NCI-H1092 treated with DMSO at 0.1 percent for 48 hours (cell line): ENCODE measurements at regions not wholly inside any gene's neighbourhood (a gene's known extent, or its start where the extent isn't known, plus 50 kb on each side); places are given as distances from the start of the nearest gene placed in this dataset.

Experiments used
- DNase-seq: peaks from one replicate; lab custom pipeline; 2025; lab: John Stamatoyannopoulos, UW

- DNase-seq = no peak
Measured at GRCh38 chrX:40452031-40452430, 128.7 kb upstream of the ATP6AP2 start.

GRCh38 chrX:40449956-40450706 is 130.6 kb upstream of the ATP6AP2 start:
- DNase-seq = peak; percentile 25

- peak; percentile 57 for DNase-seq
Measured at GRCh38 chrX:40449396-40449795, 131.4 kb upstream of the ATP6AP2 start.

GRCh38 chrX:40448793-40449192 is 132.0 kb upstream of the ATP6AP2 start:
- no peak for DNase-seq

- DNase-seq = no peak
Measured at GRCh38 chrX:40446921-40447320, 133.8 kb upstream of the ATP6AP2 start.

- no peak for DNase-seq
Measured at GRCh38 chrX:40445691-40446090, 135.1 kb upstream of the ATP6AP2 start.

GRCh38 chrX:40444798-40445496 is 135.8 kb upstream of the ATP6AP2 start:
- no peak for DNase-seq

- no peak for DNase-seq
Measured at GRCh38 chrX:40444133-40444532, 136.6 kb upstream of the ATP6AP2 start.

GRCh38 chrX:40440866-40441265 is 139.9 kb upstream of the ATP6AP2 start:
- DNase-seq = no peak

GRCh38 chrX:40439625-40440532 is 140.9 kb upstream of the ATP6AP2 start:
- no peak for DNase-seq

- no peak for DNase-seq
Measured at GRCh38 chrX:40437348-40437747, 143.4 kb upstream of the ATP6AP2 start.

- DNase-seq = peak; percentile 85
Measured at GRCh38 chrX:40434947-40435346, 145.8 kb upstream of the ATP6AP2 start.

GRCh38 chrX:40434443-40434842 is 146.3 kb upstream of the ATP6AP2 start:
- no peak for DNase-seq

- no peak for DNase-seq
Measured at GRCh38 chrX:40433160-40433559, 147.6 kb upstream of the ATP6AP2 start.

GRCh38 chrX:40424259-40424658 is 156.5 kb upstream of the ATP6AP2 start:
- DNase-seq = no peak

- no peak for DNase-seq
Measured at GRCh38 chrX:40423299-40423698, 157.5 kb upstream of the ATP6AP2 start.

- no peak for DNase-seq
Measured at GRCh38 chrX:40422021-40422420, 158.7 kb upstream of the ATP6AP2 start.

- no peak for DNase-seq
Measured at GRCh38 chrX:40420899-40421729, 159.7 kb upstream of the ATP6AP2 start.

GRCh38 chrX:40418813-40419195 is 162.0 kb upstream of the ATP6AP2 start:
- no peak for DNase-seq

- DNase-seq = no peak
Measured at GRCh38 chrX:40418146-40418812, 162.5 kb upstream of the ATP6AP2 start.

- DNase-seq = peak; percentile 43
Measured at GRCh38 chrX:40415675-40416074, 165.1 kb upstream of the ATP6AP2 start.
